Mucosa of rectum (tissue), 2 donors: ENCODE measurements at regions not wholly inside any gene's neighbourhood (a gene's known extent, or its start where the extent isn't known, plus 50 kb on each side); places are given as distances from the start of the nearest gene placed in this dataset.

Experiments
- H3K27ac ChIP-seq, 2 donors: one replicate each; pipeline ENCODE4 v1.7.0; 2013; ENCODE audit warnings: inconsistent platforms in 2 of 2, low read depth in 2 of 2, low read length in 2 of 2
- H3K27me3 ChIP-seq, 2 donors: one replicate each; pipeline ENCODE4 v1.7.0; 2013; ENCODE audit warnings: low read length in 2 of 2; ENCODE audit not compliant: control insufficient read depth in 2 of 2, insufficient read depth in 2 of 2
- H3K36me3 ChIP-seq, 2 donors: one replicate each; pipeline ENCODE4 v1.7.0; 2013; ENCODE audit warnings: low read length in 2 of 2; ENCODE audit not compliant: control insufficient read depth in 2 of 2, insufficient read depth in 2 of 2
- H3K4me1 ChIP-seq, 2 donors: one replicate each; pipeline ENCODE4 v1.7.0; 2013; ENCODE audit warnings: low read length in 2 of 2, mild to moderate bottlenecking in 1 of 2; ENCODE audit not compliant: control insufficient read depth in 2 of 2, insufficient read depth in 2 of 2
- H3K4me3 ChIP-seq, 2 donors: one replicate each; pipeline ENCODE4 v1.7.0; 2013; ENCODE audit warnings: low read length in 2 of 2
- H3K9ac ChIP-seq, 2 donors: one replicate each; pipeline ENCODE4 v1.7.0; 2013; ENCODE audit warnings: low read length in 2 of 2, low read depth in 1 of 2, mild to moderate bottlenecking in 1 of 2
- H3K9me3 ChIP-seq, 2 donors: one replicate each; pipeline ENCODE4 v1.7.0; 2013; ENCODE audit warnings: low read length in 2 of 2; ENCODE audit not compliant: control insufficient read depth in 2 of 2
- donor health status: healthy.
- donor health status: Normal muscosa, but diverticular disease.

DNA sequence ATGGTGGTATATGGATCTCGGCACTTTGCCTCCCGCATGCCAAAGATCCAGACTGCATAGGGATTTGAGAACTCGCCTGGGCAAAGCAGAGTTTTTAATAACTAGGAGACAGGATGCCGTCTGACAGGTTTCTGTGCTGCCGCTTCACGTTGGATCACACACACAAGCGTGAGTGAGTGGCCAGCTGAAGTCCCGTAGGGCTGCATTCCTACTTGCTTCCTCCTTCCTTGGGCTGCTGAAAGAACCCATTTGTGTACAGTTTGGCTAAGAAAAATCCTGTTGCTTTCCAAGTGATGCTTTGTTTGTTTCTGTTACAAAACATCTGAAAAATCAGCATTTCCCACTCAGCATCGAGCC, 604.3 kb upstream of the CFAP20DC start:
- no peak overlapping the region for H3K4me3 ChIP-seq
- no peaks in the 10 kb centered on the region for H3K36me3 ChIP-seq
- no peak overlapping the region for H3K9ac ChIP-seq
- no peaks in the 10 kb centered on the region for H3K27me3 ChIP-seq
- H3K9me3 ChIP-seq, result peaks cover 3 to 4% of the 10 kb centered on the region in 2 donors
- peaks cover 0 to 3% of the 10 kb centered on the region in 2 donors for H3K4me1 ChIP-seq
- peak overlapping the region in 1 of 2 donors; percentile 40 for H3K27ac ChIP-seq

DNA sequence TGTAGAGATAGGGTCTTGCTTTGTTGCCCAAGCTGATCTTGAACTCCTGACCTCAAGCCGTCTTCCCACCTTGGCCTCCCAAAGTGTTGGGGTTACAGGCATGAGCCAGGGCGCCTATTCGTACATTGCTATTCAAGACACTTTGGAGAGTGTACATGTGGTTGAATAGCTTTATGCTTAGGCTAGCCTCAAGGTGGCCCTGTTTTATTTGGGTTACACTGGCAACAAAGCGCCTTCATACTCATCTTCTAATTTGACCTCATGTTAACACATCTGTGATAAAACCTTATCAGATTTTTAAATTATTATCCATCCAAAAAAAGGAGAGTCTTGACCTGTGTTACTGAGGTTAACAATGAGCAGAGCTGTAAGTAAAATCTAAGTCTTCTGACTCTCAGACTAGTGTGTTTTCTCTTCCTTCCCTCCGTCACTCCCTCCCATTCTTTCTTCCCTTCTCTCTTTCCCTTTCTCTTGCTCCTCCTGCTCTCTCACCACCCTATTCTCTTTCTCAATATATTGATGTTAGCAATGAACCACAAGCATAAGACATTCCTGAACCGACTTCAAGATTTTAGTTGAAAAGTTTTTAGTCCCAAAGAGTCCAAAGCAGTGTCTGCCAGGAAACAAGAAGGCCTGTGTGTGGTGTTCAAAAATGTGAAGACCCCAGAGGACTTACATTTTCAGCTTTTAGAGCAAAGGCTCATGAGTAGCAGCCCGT, 603.7 kb upstream of the CFAP20DC start:
- no peaks in the 10 kb centered on the region for H3K27me3 ChIP-seq
- H3K4me3 ChIP-seq, result no peak overlapping the region
- no peak overlapping the region for H3K9ac ChIP-seq
- H3K4me1 ChIP-seq, result peaks cover 0 to 3% of the 10 kb centered on the region in 2 donors
- H3K36me3 ChIP-seq, result no peaks in the 10 kb centered on the region
- H3K9me3 ChIP-seq, result peaks cover 3 to 4% of the 10 kb centered on the region in 2 donors
- H3K27ac ChIP-seq, result peak overlapping the region in 1 of 2 donors; percentile 40

DNA sequence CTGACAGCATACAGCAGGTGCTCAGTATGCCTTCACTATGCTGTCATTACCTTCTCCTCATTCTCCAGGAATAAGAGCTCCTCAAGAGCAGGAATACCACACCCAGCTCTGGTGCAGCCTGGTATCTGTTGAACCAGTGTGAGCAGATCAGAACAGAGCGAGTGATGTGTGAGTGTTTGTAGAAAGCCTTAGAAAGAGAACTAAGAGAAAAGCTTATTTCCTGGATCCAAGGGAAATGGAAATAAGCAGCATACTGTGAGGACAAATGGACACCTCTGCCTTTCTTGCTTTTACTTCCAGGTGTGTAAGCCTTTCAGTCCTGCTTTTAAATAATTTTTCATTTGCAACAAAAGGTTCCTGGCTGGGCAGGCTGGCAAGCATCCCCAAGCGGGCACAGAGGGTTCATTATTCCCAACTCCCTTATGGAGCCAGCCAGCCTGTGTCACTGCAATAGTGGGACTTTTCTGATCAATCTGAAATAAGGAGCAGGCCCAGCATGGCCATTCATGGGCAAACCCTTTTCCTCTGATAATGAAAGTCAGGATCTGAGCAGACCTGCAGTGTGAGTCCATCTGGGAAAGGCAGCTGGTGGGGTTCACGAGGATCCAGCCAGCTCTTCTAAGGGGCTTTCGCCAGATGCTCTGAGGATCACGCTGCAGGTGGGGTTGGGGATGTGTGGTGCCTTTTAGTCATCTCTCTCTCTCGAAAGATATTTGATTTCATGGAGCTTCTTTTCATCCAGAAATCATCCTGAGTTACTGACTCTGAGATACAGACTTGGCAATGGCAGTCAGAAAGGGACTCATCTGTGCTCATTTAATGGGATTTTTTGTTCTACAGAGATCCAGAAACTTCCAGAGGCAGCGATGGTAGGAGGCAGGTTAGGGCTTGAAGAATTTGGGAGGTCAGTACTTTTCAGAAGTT, 594.9 kb upstream of the CFAP20DC start:
- Histone ChIP-seq H3K4me3 (no peak overlapping the region), H3K9ac (no peak overlapping the region), H3K4me1 (no peaks in the 10 kb centered on the region), H3K9me3 (peaks cover 0 to 3% of the 10 kb centered on the region in 2 donors), H3K27me3 (no peaks in the 10 kb centered on the region), H3K27ac (no peak overlapping the region), H3K36me3 (no peaks in the 10 kb centered on the region)

DNA sequence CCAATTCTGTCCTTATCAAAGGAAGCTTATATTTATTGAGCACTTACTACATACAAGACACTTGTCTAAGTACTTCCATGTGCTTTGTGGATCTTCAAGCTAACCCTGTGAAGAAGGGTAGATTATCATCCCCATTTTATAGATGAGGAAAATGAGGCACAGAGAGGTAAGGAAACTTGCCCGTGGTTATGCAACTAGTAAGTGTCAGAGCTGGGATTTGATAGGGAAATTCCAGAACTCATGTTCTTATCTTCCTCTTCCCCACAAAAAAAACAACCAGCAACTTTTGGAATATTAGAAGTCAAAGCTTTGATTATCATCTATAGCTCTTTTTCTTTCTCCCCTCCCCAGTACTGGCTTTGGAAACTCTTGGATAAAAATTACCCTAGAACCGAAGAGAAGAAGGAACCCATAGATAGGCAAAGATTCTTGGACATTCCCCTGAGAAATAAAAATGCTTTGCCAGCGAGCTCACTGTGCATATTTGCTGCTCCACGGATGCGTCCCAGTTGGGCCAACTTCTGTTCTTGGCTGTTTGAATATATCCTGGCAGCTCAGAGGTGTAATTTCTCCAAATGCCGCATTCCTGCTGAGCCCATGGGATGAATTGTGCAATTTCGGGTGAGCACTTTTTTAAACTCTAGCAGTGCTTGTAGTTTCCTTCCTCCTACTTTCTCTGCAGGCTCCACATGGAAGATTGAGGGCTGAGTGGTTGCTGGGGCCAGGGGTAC, 591.5 kb upstream of the CFAP20DC start:
- no peaks in the 10 kb centered on the region for H3K36me3 ChIP-seq
- no peak overlapping the region for H3K9ac ChIP-seq
- H3K4me1 ChIP-seq, result no peaks in the 10 kb centered on the region
- no peaks in the 10 kb centered on the region for H3K9me3 ChIP-seq
- H3K27ac ChIP-seq, result no peak overlapping the region
- H3K27me3 ChIP-seq, result no peaks in the 10 kb centered on the region
- no peak overlapping the region for H3K4me3 ChIP-seq

DNA sequence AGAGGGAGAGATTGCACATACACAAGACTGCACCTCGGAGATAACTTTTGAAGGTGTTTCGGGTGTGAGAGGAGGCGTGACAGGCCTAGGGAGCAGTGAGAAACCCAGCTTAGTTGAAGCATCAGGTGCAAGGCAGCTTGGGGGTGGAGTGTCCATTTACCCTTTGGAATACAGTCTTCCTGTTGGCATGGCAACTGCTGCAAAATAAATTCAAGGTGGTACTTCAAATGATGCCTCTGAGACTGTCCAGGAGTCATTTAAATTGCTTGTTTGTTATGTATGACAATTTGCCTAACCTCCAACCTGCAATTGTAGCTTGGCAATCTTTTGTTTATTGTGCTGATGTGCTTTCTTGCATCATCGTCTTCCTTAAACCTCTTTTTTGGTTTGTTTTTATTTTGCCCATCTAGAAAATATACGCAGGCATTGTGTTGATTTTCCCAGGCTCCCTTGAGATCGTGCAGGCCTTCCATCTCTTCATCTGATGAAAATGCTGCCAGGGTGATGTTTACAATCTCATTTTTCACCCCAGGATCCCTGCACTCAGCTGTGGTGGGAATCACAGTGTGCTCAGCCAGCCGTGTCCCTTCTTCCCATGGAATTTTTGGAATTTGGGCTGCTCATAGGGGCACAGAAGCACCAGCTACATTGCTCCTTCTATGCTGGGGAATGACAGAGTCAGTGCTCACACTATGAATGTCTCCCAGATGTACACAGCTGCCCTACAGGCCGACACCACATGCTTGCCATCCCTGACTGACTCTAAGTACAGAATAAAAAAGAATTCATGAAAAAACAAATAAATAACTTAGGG, 583.1 kb upstream of the CFAP20DC start:
- H3K27me3 ChIP-seq, result no peaks in the 10 kb centered on the region
- no peaks in the 10 kb centered on the region for H3K36me3 ChIP-seq
- H3K27ac ChIP-seq, result no peak overlapping the region
- no peak overlapping the region for H3K9ac ChIP-seq
- H3K4me1 ChIP-seq, result no peaks in the 10 kb centered on the region
- no peaks in the 10 kb centered on the region for H3K9me3 ChIP-seq
- no peak overlapping the region for H3K4me3 ChIP-seq

DNA sequence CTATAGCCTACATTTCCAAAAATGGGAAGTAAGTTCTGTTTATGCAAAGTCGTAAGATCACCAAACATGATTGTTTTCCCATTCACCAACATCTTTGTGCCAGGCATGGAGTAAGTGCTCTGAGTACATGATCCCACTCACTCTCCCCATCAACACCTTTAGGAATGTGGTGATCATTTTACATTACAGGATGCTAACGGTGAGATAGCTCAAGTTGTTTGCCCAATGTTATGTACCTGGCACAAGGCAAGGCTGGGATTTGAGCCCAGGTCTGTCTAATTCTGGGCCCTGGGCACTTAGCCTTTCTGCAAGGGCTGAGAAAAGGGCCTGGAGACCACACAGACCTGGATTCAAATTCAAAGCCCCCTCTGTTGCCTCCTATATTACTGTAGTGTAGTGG, 581.7 kb upstream of the CFAP20DC start:
- Histone ChIP-seq H3K27ac (no peak overlapping the region), H3K4me3 (no peak overlapping the region), H3K27me3 (no peaks in the 10 kb centered on the region), H3K36me3 (no peaks in the 10 kb centered on the region), H3K9me3 (no peaks in the 10 kb centered on the region), H3K4me1 (no peaks in the 10 kb centered on the region), H3K9ac (no peak overlapping the region)

DNA sequence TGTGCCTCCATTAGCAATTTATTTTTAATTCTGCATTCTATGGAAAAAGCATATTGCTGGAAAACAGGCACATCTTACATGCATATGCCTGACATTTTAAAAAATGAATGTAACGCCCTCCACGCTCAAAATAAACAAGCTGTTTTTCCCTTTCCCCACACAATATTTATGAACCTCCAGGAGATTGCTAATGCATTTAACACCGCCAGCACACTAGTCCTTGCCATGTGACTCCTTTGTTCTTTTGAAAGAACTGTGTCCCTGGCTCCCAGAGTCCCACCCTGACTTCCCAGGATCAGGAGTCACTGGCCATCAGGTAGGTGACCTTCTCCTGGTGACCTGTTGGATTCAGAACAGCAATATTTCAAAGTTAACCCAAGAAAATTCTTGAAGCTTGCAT, 571.2 kb upstream of the CFAP20DC start:
- Histone ChIP-seq H3K27ac (no peak overlapping the region), H3K36me3 (no peaks in the 10 kb centered on the region), H3K27me3 (no peaks in the 10 kb centered on the region)

DNA sequence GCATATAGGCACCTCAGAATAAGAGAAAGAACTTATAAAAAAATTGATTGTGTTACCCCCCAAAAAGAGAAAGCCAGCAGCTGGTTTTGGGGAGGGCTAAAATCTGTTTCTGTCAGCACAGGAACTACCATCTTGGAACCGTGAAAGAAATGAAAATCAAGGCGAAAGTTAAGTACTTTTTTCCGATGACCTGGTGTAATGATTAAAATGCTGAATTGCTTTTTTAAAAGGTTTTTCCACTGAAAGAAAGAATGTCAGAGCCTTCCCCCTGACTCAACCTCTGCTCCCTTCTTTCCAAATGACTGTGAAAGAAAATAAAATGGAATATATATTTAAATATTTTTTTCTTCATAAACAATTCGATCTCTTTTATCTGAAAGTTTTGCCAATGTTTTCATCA, 570.5 kb upstream of the CFAP20DC start:
- H3K4me3 ChIP-seq, result no peak overlapping the region
- H3K4me1 ChIP-seq, result no peaks in the 10 kb centered on the region
- H3K36me3 ChIP-seq, result no peaks in the 10 kb centered on the region
- no peak overlapping the region for H3K9ac ChIP-seq
- H3K9me3 ChIP-seq, result no peaks in the 10 kb centered on the region
- no peak overlapping the region for H3K27ac ChIP-seq
- no peaks in the 10 kb centered on the region for H3K27me3 ChIP-seq

More for the DNA sequence above, 571.2 kb upstream of the CFAP20DC start:
- no peaks in the 10 kb centered on the region for H3K9me3 ChIP-seq
- H3K4me3 ChIP-seq, result no peak overlapping the region
- H3K9ac ChIP-seq, result no peak overlapping the region
- H3K4me1 ChIP-seq, result no peaks in the 10 kb centered on the region

DNA sequence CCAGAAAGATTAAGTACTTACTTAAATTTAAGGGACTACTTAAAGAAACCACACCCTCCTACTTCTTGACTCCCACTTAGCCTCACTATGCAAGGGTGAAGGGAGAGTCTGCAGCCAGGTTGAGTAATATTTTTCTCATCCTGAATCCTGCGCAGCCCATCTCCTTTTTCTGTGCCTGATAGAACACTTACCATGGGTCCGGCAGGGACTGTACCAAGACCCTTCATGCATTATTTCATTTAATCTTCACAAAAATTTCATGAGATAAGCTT, 562.6 kb upstream of the CFAP20DC start:
- H3K27ac ChIP-seq, result no peak overlapping the region
- H3K27me3 ChIP-seq, result no peaks in the 10 kb centered on the region
- H3K4me1 ChIP-seq, result no peaks in the 10 kb centered on the region
- no peaks in the 10 kb centered on the region for H3K9me3 ChIP-seq
- no peaks in the 10 kb centered on the region for H3K36me3 ChIP-seq
- H3K4me3 ChIP-seq, result no peak overlapping the region
- H3K9ac ChIP-seq, result no peak overlapping the region
